ENCODE measurements at regions not wholly inside any gene's neighbourhood (a gene's known extent, or its start where the extent isn't known, plus 50 kb on each side); places are given as distances from the start of the nearest gene placed in this dataset.

DNA sequence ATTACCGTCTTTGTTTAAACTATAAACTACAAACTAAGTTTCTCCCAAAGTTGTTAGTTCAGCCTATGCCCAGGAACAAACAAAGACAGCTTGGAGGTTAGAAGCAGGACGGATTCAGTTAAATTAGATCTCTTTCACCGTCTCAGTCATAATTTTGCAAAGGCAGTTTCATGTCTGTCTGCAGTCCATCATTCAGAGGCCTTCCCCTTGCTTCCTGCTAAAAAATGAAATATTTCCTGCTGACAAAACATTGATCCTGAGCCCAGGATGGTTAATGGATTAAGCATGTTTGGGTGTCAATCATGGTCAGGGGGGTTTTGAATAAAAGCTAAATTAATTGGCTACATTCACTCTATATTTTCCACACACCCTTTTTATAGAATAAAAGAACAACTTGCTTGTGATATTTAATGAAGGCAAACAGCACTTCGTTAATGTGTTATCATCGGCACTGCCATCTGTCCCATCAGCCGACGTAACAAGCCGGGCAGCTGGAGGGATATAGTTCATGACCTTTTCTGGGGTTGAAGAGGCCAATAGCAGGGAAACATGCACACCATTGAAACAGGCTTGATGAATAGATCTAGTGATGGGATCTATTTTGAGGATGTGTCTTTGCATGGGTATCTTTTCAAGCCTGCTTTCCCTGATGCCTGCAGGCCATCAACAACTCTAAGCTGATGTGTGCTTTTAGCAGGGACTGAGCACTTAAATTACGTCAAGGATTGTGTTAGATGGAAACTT is 521.3 kb upstream of the TMEM132C start:
- DNase-seq (ENCODE audit: low spot score): no peak

GRCh38 chr12:127749416-127749815 is 517.6 kb upstream of the TMEM132C start:
- DNase-seq (ENCODE audit: low spot score): no peak

DNA sequence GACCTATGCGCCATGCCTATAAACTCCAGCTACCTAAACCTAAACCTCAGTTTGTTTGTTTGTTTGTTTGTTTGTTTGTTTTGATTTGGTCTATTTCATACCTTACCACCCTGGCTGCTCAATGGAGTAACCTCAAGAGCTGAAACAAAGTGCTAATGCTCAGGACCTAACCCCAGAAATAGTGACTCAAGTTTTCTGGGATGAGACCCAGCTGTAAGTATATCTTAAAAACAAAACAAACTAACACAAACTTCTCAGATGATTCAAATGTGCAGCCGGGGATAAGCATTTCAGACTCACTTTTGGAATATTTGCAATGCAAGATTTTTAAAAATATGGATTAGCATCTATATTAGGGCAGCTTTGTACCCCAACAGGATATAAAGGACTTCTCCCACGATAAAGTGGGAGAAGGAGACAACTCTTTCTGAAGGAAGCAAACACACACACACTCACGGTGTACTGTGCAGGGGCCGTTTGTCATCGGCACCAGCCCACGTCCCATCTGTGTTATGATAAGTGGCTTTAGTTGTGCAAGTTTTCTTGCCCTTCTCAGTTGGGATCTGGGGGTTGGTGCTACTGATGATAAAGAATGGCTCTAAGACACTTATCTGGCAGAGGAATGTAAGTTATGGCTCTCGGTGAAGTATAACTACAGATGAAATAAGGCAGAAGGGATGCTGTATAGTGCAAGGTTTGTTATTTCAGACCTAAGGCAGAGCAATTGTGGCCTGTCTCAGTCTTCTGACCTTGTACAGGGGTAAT is 516.7 kb upstream of the TMEM132C start:
- no peak for DNase-seq (ENCODE audit: low spot score)

- DNase-seq (ENCODE audit: low spot score): no peak
These were observed 514.2 kb upstream of the TMEM132C start for GRCh38 chr12:127752802-127753201.

DNA sequence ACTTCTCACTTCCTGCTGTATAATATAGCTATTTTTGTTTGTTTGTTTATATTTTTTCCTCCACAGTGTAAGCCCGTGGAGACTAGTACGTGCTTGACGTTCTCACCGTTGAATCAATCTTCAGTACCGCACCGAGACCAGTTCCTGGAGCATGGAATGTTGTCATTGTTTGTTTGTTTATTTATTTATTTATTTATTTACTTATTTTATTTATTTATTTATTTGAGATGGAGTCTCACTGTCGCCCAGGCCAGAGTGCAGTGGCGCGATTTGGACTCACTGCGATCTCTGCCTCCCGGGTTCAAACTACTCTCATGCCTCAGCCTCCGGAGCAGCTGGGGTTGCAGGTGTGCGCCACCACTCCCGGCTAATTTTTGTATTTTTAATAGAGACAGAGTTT is 506.6 kb upstream of the TMEM132C start:
- no peak for DNase-seq (ENCODE audit: low spot score)

GRCh38 chr12:127760996-127761395 is 506.0 kb upstream of the TMEM132C start:
- no peak for DNase-seq (ENCODE audit: low spot score)

DNA sequence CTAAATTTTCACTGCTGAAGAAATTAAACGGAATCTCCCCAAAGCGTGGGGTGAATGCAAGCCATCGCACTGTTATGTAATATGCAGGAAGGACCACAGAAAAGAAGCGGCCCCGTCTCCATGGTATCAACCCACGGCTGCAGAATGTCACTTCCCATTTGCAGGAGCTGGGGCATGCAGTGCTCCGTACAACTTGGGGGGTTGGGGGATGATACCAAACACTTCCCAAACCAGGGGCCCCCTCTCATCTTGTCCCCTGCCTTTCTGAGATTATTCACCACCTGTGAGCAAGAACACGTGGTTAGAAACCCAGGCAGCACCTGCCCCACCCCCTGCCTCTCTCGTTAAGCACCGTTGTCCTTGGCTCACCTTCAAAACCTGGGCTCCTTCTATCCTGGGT is 505.1 kb upstream of the TMEM132C start:
- DNase-seq (ENCODE audit: low spot score): no peak

GRCh38 chr12:127767656-127768055 is 499.3 kb upstream of the TMEM132C start:
- DNase-seq (ENCODE audit: low spot score): no peak

GRCh38 chr12:127770118-127770517 is 496.9 kb upstream of the TMEM132C start:
- DNase-seq (ENCODE audit: low spot score): no peak

DNA sequence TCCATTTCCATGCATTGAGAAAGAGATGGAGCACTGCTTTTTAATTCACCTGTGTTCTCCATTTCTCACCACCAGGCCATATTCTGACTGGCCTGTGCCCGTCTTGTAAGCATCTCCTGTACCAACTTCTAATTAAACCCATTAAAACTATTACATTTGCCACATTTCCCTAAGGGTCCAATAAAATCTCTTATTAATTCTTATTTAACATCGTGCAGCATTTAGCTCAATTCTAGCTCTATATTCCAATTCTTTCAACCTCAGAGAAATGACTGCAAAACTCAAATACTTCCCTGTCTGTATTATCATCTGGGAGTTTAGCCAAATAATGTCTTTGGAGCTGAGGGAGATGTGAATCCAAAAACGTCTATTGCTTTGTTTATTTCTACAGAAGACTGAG is 495.4 kb upstream of the TMEM132C start:
- DNase-seq (ENCODE audit: low spot score): no peak

DNA sequence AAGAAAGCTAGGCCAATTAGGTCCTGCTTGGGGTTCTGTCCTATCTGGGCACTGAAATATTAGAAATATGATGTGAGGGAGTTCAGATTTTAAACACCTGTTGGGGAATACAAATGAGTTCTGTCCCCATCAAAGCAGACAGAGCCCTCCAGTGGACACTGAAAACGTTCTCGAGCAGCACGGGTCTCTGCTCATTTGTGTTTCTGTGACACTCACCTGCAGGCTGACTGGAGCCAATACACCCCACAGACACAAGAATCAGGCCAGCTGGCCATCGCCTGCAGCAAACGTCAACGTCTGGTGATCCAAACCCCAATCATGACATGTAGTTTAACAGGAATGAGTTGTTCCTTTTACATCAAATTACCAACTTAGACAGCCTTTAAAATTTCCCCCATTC is 493.4 kb upstream of the TMEM132C start:
- DNase-seq (ENCODE audit: low spot score): no peak

DNA sequence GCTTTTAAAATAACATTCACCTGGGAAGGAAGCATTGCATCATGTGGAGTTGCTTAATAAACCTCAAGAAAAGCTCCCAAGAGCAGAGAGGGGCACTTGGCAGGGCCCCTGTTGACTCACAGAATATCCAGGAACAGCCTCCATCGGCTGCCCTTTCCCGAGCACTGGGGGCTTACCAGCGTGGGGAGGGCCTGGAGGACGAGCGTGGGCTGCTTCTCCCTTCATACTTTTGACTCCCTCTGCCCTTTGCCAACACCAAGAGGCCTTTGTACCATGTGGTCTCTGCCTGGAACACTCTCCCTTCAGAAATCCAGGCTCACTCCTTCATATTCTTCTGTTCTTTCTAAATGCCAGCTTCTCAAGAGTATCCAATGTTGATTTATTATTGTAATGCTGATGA is 492.1 kb upstream of the TMEM132C start:
- DNase-seq (ENCODE audit: low spot score): no peak

GRCh38 chr12:127779301-127780045 is 487.5 kb upstream of the TMEM132C start:
- DNase-seq (ENCODE audit: low spot score): no peak

- DNase-seq (ENCODE audit: low spot score): no peak
These were observed 486.1 kb upstream of the TMEM132C start for GRCh38 chr12:127780881-127781280.

- no peak for DNase-seq (ENCODE audit: low spot score)
These were observed 485.6 kb upstream of the TMEM132C start for GRCh38 chr12:127781336-127781735.

DNA sequence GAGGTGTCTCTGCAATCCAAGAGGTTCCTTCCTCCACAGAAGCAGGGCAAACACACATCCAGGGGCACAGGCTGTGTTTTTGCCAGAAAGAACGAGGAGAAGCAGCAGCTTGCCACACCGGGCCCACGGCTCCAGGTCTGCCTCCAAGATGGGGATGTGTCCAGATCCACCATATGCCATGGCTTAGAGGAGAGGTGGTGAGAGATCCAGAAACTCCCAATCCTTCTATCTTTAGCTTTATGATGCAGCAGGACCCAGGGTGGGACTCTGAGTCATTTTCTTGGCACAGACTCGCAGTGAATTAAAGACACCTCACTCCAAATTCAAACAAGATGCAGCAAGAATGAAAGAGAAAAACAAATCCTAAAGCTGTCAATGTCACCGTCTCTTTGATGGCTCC is 481.4 kb upstream of the TMEM132C start:
- DNase-seq (ENCODE audit: low spot score): no peak

DNA sequence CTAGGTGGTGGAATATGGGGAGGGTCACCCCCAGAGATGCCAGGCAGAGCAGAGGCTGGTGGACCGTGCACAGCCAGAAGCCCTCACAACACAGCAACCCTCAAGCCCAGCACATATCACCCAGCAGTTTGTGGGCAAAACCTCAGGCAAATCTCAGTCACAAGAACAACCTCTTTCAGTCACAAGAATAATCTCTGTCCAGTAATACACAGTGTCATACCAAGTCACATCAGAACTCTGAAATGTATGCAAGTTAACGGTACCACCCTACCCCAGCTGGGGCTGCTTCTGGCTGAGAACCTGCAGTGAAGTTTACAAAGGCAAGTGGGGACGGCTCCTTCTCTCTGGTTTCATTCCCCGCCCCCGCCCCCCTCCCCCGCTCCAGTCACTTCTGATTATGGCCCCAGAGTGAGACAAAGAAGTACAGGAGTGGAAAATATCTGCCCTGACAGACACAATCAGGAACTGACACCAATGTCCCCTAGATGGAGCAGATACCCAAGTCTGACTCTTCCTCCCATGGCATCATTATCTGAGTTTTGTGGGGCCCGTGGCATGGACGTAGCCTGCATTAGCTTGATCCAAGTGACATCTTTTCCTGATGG is 480.9 kb upstream of the TMEM132C start:
- DNase-seq (ENCODE audit: low spot score): no peak

DNA sequence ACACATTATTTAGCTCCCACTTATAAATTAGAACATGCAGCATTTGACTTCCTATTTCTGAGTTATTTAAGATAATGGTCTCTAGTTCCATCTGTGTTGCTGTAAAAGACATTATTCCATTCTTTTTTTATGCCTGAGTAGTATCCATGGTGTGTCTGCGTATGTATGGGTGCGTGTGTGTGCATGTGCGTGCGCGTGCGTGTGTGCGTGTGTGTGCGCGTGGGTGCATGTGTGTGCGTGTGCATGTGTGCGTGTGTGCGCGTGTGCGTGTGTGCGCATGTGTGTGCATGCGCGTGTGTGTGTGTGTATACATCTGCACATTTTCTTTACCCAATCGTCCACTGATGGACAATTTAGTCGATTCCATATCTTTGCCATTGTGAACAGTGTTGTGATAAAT is 479.4 kb upstream of the TMEM132C start:
- no peak for DNase-seq (ENCODE audit: low spot score)

- no peak for DNase-seq (ENCODE audit: low spot score)
These were observed 476.6 kb upstream of the TMEM132C start for GRCh38 chr12:127790376-127790775.

DNA sequence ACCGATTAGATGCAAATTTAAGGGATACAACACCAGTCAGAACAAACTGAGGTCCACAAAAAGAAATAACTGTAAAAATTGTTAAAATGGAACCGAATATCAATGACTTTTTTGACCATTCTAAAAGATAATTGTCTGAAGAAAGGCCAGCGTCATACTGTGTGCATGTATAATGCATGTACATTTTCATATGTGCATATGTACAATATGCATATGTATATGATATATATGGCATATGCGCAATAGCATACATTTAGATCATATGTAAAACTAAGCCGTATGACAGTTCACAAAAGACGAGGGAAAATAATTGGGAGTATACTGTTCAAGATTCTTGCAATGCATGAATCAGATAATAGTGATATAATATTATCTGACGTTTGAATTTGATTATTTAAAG is 475.8 kb upstream of the TMEM132C start:
- no peak for DNase-seq (ENCODE audit: low spot score)

DNA sequence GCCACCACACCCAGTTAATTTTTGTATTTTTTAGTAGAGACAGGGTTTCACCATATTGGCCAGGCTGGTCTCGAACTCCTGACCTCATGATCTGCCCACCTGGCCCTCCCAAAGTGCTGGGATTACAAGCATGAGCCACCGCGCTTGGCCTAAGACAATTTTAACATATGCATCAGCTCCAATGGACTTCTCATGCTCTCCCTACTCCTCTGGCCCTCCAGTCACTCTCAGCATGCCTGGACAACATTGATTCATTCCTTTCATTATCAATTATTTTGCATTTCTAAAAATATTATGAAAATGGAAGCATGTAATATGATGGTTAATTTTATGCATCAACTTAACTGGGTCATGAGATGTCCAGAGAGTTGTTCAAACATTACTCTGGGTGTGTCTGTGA is 469.1 kb upstream of the TMEM132C start:
- DNase-seq (ENCODE audit: low spot score): no peak

DNA sequence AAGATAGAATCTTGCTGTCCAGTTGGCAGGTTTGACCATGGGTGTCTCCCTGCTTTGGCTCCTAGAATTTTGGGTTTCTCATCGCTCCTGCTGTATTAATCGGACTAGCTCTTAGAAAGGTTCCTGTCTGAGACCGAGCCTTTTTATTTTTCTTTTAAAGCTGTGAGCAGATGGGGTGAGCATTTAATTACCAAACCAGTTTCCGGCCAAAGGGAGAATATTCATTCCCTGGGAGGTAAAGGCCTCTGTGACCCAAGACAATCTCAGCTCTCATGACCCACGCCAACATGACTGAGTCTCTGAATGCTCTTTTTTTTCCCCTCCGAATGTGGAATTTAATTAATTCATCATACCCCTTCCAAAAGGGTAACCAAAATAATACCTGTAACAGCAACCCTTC is 464.7 kb upstream of the TMEM132C start:
- no peak for DNase-seq (ENCODE audit: low spot score)

- DNase-seq (ENCODE audit: low spot score): no peak
These were observed 463.4 kb upstream of the TMEM132C start for GRCh38 chr12:127803545-127803944.
